Right lobe of liver (tissue), 6 donors: ENCODE measurements at regions not wholly inside any gene's neighbourhood (a gene's known extent, or its start where the extent isn't known, plus 50 kb on each side); places are given as distances from the start of the nearest gene placed in this dataset.
A peak's percentile ranks its signal among the peaks of the same experiment; 100 is the strongest.

Experiments used
- ATAC-seq, 4 donors: fragments of 200-7000 bp; cut with Tn5 transposase; one replicate each; pipeline ENCODE4 v1.9.1; 2020; ENCODE audit warnings: mild to moderate bottlenecking in 4 of 4, moderate library complexity in 4 of 4
- DNase-seq, 3 donors: peaks; one replicate each; pipeline ENCODE4 v3.0.0-alpha.2; 2020
- H3K27ac ChIP-seq, 3 donors: fragments of 200-600 bp; one replicate each; pipeline ENCODE4 v1.8.0; 2022
- H3K27me3 ChIP-seq, 2 donors: fragments of 200-600 bp; one replicate each; pipeline ENCODE4 v1.8.0; 2022
- H3K36me3 ChIP-seq, 4 donors: fragments of 200-600 bp; sonication (generic) in 1 of 4; one replicate each; pipeline versions ENCODE4 v1.5.1 to v1.8.0; 2017 to 2022; ENCODE audit warnings: control low read depth in 1 of 4
- H3K4me1 ChIP-seq, 4 donors: fragments of 200-600 bp; sonication (generic) in 1 of 4; one replicate each; pipeline versions ENCODE4 v1.5.1 to v1.8.0; 2017 to 2022; ENCODE audit warnings: control low read depth in 1 of 4
- H3K4me3 ChIP-seq, 3 donors: fragments of 200-600 bp; one replicate each; pipeline ENCODE4 v1.8.0; 2022
- H3K9me3 ChIP-seq, 4 donors: fragments of 200-600 bp; sonication (generic) in 1 of 4; one replicate each; pipeline versions ENCODE4 v1.5.1 to v1.8.0; 2017 to 2022; ENCODE audit warnings: control low read depth in 1 of 4
- POLR2A ChIP-seq: fragments of 450-650 bp; IDR thresholded peaks from one replicate; pipeline ENCODE4 v1.6.1; 2017; ENCODE audit warnings: antibody characterized with exemption, mild to moderate bottlenecking
- WGBS: methylation state at CpG from one replicate; pipeline ENCODE4 v1.1.6; 2018; ENCODE audit warnings: low coverage, low lambda C conversion rate; ENCODE audit not compliant: insufficient coverage; ENCODE audit errors: missing lambda C conversion rate; 5-methylcytosine and 5-hydroxymethylcytosine counted together
- intact Hi-C, 2 donors: fragments of 100-400 bp; cut with DNase I; formaldehyde crosslinking; loops; one replicate each; pipeline versions ENCODE4 v1.11.2 to v1.14.1; 2022
- TF ChIP-seq, protein P1 (sequence below), 4 donors: fragments of 200-600 bp in 3 of 4; fragments of 450-650 bp in 1 of 4; IDR thresholded peaks; one replicate each; pipeline versions ENCODE4 v1.5.1 to v1.8.0; 2016 to 2022; ENCODE audit warnings: antibody characterized with exemption in 4 of 4, mild to moderate bottlenecking in 2 of 4
- donor health status: DM: no; HTN: yes; CAD: no.
- donor health status: DM: no; HTN: no; CAD: no.
- donor health status: DM: no; HTN: no; CAD: no.
- donor health status: DM: no; HTN: yes; CAD: no.
- donor health status: DM: no; HTN: yes; CAD: no.

DNA sequence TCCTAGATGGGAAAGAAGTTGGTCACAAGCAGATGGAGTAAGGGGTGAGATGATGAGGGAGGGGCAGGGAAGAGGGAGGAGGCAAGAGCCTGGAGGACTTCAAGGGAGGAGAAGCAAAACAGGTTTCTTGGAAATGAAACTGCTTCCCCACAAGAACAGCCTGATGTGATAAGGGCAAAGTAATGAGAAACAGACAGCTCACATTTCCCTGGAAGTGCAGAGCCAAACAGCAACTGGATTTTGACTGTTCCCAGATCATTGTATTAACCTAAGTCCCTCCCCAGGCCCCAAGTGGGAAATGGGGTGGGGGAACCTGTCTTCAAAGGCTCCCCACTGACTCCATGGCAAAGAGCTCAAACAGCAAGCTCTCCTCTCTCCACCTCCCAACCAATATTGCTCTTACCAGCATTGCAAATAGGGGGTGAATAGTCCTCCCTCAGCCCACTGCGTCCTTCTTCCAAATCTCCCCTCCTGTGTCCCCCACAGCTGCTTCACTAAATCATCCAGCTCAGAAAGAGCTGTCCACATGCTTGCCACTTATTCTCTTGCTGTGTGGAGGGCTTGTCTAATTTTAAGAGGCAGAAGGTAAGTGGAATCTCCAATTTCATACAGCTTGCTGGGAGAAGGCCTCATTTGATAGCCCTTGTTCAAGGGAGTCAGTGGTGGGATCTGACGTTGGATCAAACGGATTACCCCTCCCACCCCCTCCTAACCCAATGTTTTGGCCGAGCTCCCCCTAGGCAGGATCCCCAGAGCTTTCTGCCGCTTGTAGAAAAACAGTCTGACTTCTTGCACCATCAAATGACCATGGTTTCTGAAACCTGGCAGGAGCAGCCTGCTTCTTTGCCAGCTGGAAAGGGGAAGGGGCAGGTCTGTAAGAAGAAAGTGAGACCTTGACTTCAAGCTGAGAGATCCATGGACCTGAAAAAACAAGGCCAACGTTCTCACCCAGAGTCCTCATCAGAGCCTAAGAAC lies 56.3 kb upstream of the SMIM36 start:
- Histone ChIP-seq H3K4me1 (peaks cover 0 to 33% (median 6%) of the 10 kb centered on the region in 4 donors), H3K9me3 (no peaks in the 10 kb centered on the region), H3K27ac (peak overlapping the region; percentile 22 to 65 (median 61)), H3K4me3 (peak overlapping the region in 1 of 3 donors; percentile 3), H3K36me3 (no peaks in the 10 kb centered on the region), H3K27me3 (no peaks in the 10 kb centered on the region)
- 23% methylated on average over 6 of the region's 6 CpGs for WGBS
- TF ChIP-seq, protein P1, sequence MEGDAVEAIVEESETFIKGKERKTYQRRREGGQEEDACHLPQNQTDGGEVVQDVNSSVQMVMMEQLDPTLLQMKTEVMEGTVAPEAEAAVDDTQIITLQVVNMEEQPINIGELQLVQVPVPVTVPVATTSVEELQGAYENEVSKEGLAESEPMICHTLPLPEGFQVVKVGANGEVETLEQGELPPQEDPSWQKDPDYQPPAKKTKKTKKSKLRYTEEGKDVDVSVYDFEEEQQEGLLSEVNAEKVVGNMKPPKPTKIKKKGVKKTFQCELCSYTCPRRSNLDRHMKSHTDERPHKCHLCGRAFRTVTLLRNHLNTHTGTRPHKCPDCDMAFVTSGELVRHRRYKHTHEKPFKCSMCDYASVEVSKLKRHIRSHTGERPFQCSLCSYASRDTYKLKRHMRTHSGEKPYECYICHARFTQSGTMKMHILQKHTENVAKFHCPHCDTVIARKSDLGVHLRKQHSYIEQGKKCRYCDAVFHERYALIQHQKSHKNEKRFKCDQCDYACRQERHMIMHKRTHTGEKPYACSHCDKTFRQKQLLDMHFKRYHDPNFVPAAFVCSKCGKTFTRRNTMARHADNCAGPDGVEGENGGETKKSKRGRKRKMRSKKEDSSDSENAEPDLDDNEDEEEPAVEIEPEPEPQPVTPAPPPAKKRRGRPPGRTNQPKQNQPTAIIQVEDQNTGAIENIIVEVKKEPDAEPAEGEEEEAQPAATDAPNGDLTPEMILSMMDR (IDR thresholded peaks at IDR 0.05), result no peak
- TF ChIP-seq POLR2A, result no peak
- DNase-seq (peak; percentile 36 to 87 (median 80)), ATAC-seq (peak; percentile 80 to 87 (median 82))
- intact Hi-C loops, result no loop called here

DNA sequence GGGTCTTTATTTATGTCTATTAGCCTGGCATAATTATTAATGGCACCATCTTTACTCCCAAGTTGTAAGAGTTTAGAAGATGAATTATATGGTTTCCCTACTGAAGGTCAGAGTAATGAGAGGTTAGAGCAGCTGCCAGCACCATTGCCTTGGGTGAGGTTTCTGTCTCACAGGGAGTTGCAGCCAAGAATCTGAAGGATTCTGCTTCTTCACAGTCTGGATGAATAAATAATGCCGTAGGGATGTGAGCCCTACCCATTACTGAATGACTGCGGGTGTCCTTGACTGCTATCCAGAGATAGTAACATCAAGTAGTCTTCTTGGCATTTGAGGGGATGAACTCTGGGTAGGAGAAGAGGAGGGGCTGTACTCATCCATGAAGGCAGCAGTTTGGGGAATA lies 52.8 kb upstream of the SMIM36 start:
- Histone ChIP-seq H3K36me3 (no peaks in the 10 kb centered on the region), H3K4me1 (peaks cover 0 to 21% (median 6%) of the 10 kb centered on the region in 4 donors), H3K4me3 (no peak overlapping the region), H3K9me3 (no peaks in the 10 kb centered on the region), H3K27ac (no peak overlapping the region), H3K27me3 (no peaks in the 10 kb centered on the region)
- intact Hi-C loops, result no loop called here
- 69% methylated on average over 2 of the region's 2 CpGs for WGBS
- no peak for DNase-seq
- no peak for ATAC-seq
- TF ChIP-seq, protein P1 (IDR thresholded peaks at IDR 0.05), result no peak
- TF ChIP-seq POLR2A, result no peak

DNA sequence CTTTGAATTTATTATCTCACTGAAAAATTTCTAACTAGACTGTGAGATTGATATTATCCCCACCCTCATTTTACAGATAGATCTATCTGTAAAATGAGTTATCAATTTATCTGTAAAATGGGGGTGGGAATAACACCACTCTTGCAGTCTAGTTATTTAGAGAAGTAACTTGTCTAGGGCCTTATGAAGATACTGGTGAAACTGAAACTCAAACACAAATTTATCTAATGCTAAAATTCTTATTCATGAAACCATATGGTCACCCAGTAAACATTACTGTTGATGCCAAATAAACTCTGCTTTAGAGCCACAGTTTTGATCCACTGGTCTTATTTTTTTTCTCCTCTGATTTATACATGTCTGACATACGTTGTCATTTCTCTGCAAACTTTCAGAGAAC lies 52.1 kb upstream of the SMIM36 start:
- Histone ChIP-seq H3K9me3 (no peaks in the 10 kb centered on the region), H3K36me3 (no peaks in the 10 kb centered on the region), H3K4me3 (no peak overlapping the region), H3K4me1 (peaks cover 0 to 16% (median 6%) of the 10 kb centered on the region in 4 donors), H3K27me3 (no peaks in the 10 kb centered on the region), H3K27ac (no peak overlapping the region)
- intact Hi-C loops, result no loop called here
- ATAC-seq, result no peak
- WGBS, result 82% methylated on average over 1 of the region's 1 CpG
- DNase-seq, result no peak
- TF ChIP-seq POLR2A, result no peak
- TF ChIP-seq, protein P1 (IDR thresholded peaks at IDR 0.05), result no peak

DNA sequence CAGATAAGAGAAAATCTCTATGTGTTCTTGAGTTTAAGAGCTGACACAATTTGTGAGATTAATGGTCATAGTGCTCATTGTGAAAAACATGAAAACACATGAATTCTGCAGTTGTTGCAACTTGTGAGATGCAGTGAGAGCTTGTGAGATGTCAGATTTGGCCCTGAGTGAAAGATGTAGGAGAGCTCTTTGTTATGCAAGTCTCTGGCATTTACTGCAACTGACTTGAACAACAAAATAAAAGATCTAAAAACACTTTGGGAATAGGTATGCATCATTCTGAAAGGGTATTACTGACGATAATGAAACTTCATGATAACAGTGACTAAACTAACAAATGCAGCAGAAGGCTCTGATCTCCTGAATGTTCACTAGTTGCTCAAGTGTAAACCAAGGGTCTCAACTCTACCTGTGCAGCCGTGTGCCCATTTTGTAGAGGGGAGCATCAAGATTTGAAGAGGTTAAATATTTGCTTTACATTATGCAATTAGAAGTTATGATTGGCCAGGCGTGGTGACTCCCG lies 50.8 kb upstream of the SMIM36 start:
- ATAC-seq, result no peak
- intact Hi-C loops, result no loop called here
- no peak overlapping the region for H3K4me3 ChIP-seq
- 72% methylated on average over 3 of the region's 4 CpGs for WGBS
- no peak for TF ChIP-seq POLR2A
- TF ChIP-seq, protein P1 (IDR thresholded peaks at IDR 0.05), result no peak
- no peaks in the 10 kb centered on the region for H3K36me3 ChIP-seq
- H3K4me1 ChIP-seq, result peaks cover 0 to 4% (median 0%) of the 10 kb centered on the region in 4 donors
- no peak for DNase-seq
- no peaks in the 10 kb centered on the region for H3K9me3 ChIP-seq
- H3K27ac ChIP-seq, result no peak overlapping the region
- no peaks in the 10 kb centered on the region for H3K27me3 ChIP-seq
